ENCODE measurements at regions not wholly inside any gene's neighbourhood (a gene's known extent, or its start where the extent isn't known, plus 50 kb on each side); places are given as distances from the start of the nearest gene placed in this dataset.

DNA sequence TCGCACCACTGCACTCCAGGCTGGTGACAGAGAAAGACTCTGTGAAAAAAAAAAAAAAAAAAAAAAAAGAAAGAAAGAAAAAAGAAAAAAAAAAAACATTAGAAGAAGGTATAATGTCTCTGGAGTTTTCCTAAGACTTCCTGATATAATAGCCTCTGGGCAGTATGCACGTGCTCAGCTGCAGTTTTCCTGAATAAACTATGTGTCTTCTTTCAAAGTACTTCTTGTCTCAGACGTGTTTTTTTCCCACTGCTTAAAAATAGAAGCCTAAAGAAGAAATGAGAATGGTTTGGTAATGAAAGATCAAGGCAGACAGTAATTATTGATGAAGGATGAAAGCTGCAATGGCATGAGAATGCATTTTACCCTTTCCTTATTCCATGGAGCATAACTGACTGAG is 148.1 kb upstream of the TRPC7 start:
- Mint-ChIP-seq H3K4me3 (no peak overlapping the region), H3K27ac (no peak overlapping the region), H3K36me3 (ENCODE audit: low read depth) (peaks cover 5% of the 10 kb centered on the region; the same call in 2 of the 3 replicates), H3K4me1 (peaks cover 45% of the 10 kb centered on the region), H3K27me3 (ENCODE audit: insufficient read depth, low read depth, poor library complexity) (peaks cover 4% of the 10 kb centered on the region), H3K9me3 (no peaks in the 10 kb centered on the region)
- Histone ChIP-seq H3K4me2 (no peak overlapping the region), H3K36me3 (ENCODE audit: insufficient read depth) (no peaks in the 10 kb centered on the region), H3K9me2 (ENCODE audit: insufficient read depth) (peaks cover 7% of the 10 kb centered on the region; the same call in 1 of the 2 replicates), H3F3A (replicated peaks; ENCODE audit: low read depth) (no peaks in the 10 kb centered on the region), H3K79me2 (replicated peaks; ENCODE audit: insufficient read depth) (no peaks in the 10 kb centered on the region), H3K4me1 (ENCODE audit: insufficient read depth) (peaks cover 8% of the 10 kb centered on the region), H3K27ac (ENCODE audit: low read depth) (no peak overlapping the region), H3K4me3 (no peak overlapping the region), H4K20me1 (replicated peaks; ENCODE audit: insufficient read depth) (no peaks in the 10 kb centered on the region), H2AFZ (no peak overlapping the region), H3K27me3 (ENCODE audit: insufficient read depth) (no peaks in the 10 kb centered on the region)
- TF ChIP-seq CREB1 (CRISPR knock-in tag; IDR thresholded peaks at IDR 0.05; ENCODE audit: low read depth), result no peak
- TF ChIP-seq, protein P1, sequence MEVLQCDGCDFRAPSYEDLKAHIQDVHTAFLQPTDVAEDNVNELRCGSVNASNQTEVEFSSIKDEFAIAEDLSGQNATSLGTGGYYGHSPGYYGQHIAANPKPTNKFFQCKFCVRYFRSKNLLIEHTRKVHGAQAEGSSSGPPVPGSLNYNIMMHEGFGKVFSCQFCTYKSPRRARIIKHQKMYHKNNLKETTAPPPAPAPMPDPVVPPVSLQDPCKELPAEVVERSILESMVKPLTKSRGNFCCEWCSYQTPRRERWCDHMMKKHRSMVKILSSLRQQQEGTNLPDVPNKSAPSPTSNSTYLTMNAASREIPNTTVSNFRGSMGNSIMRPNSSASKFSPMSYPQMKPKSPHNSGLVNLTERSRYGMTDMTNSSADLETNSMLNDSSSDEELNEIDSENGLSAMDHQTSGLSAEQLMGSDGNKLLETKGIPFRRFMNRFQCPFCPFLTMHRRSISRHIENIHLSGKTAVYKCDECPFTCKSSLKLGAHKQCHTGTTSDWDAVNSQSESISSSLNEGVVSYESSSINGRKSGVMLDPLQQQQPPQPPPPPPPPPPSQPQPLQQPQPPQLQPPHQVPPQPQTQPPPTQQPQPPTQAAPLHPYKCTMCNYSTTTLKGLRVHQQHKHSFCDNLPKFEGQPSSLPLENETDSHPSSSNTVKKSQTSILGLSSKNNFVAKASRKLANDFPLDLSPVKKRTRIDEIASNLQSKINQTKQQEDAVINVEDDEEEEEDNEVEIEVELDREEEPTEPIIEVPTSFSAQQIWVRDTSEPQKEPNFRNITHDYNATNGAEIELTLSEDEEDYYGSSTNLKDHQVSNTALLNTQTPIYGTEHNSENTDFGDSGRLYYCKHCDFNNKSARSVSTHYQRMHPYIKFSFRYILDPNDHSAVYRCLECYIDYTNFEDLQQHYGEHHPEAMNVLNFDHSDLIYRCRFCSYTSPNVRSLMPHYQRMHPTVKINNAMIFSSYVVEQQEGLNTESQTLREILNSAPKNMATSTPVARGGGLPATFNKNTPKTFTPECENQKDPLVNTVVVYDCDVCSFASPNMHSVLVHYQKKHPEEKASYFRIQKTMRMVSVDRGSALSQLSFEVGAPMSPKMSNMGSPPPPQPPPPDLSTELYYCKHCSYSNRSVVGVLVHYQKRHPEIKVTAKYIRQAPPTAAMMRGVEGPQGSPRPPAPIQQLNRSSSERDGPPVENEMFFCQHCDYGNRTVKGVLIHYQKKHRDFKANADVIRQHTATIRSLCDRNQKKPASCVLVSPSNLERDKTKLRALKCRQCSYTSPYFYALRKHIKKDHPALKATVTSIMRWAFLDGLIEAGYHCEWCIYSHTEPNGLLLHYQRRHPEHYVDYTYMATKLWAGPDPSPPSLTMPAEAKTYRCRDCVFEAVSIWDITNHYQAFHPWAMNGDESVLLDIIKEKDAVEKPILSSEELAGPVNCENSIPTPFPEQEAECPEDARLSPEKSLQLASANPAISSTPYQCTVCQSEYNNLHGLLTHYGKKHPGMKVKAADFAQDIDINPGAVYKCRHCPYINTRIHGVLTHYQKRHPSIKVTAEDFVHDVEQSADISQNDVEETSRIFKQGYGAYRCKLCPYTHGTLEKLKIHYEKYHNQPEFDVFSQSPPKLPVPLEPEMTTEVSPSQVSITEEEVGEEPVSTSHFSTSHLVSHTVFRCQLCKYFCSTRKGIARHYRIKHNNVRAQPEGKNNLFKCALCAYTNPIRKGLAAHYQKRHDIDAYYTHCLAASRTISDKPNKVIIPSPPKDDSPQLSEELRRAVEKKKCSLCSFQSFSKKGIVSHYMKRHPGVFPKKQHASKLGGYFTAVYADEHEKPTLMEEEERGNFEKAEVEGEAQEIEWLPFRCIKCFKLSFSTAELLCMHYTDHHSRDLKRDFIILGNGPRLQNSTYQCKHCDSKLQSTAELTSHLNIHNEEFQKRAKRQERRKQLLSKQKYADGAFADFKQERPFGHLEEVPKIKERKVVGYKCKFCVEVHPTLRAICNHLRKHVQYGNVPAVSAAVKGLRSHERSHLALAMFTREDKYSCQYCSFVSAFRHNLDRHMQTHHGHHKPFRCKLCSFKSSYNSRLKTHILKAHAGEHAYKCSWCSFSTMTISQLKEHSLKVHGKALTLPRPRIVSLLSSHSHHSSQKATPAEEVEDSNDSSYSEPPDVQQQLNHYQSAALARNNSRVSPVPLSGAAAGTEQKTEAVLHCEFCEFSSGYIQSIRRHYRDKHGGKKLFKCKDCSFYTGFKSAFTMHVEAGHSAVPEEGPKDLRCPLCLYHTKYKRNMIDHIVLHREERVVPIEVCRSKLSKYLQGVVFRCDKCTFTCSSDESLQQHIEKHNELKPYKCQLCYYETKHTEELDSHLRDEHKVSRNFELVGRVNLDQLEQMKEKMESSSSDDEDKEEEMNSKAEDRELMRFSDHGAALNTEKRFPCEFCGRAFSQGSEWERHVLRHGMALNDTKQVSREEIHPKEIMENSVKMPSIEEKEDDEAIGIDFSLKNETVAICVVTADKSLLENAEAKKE (CRISPR knock-in tag; IDR thresholded peaks at IDR 0.05), result no peak
- no peak for TF ChIP-seq ZNF331 (CRISPR knock-in tag; IDR thresholded peaks at IDR 0.05; ENCODE audit: low read depth)
- no peak for TF ChIP-seq EZH2 (IDR thresholded peaks at IDR 0.05; ENCODE audit: low read depth, unreplicated experiment)
- no peak for TF ChIP-seq EZH2phosphoT487 (IDR thresholded peaks at IDR 0.05; ENCODE audit: unreplicated experiment)
- ATAC-seq (no peak), DNase-seq (ENCODE audit: low spot score) (no peak)

DNA sequence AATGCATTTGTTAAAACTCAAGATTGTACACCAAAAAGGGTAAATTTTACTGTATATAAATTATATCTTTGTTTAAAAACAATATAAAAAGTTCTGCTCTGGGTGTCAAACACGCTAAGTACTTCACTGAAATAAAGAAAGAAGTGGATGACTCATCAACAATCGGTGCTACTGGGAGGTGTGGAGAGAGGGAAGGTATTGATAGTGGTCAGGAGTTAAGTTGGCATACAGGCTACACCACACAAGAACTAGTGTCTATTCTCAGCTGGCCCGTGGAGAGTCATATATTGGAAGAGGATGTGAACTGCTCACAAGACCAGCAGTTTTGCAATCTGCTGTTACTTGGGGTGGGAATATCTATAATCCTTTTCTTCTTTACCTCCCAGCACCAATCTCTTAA is 145.7 kb upstream of the TRPC7 start:
- H3K4me1 Mint-ChIP-seq, result peaks cover 35% of the 10 kb centered on the region
- Histone ChIP-seq H3K79me2 (replicated peaks; ENCODE audit: insufficient read depth) (peaks cover 17% of the 10 kb centered on the region), H3K27ac (ENCODE audit: low read depth) (no peak overlapping the region), H3K36me3 (ENCODE audit: insufficient read depth) (no peaks in the 10 kb centered on the region), H2AFZ (no peak overlapping the region), H3F3A (replicated peaks; ENCODE audit: low read depth) (no peaks in the 10 kb centered on the region), H3K27me3 (ENCODE audit: insufficient read depth) (no peaks in the 10 kb centered on the region), H3K4me3 (no peak overlapping the region), H3K4me2 (no peak overlapping the region), H3K9me2 (ENCODE audit: insufficient read depth) (peaks cover 17% of the 10 kb centered on the region), H3K4me1 (ENCODE audit: insufficient read depth) (no peaks in the 10 kb centered on the region; the same call in 1 of the 2 replicates), H4K20me1 (replicated peaks; ENCODE audit: insufficient read depth) (no peaks in the 10 kb centered on the region)
- no peak overlapping the region for H3K27ac Mint-ChIP-seq
- peaks cover 7% of the 10 kb centered on the region for H3K27me3 Mint-ChIP-seq (ENCODE audit: insufficient read depth, low read depth, poor library complexity)
- DNase-seq (ENCODE audit: low spot score) (no peak), ATAC-seq (no peak)
- no peaks in the 10 kb centered on the region for H3K9me3 Mint-ChIP-seq
- H3K36me3 Mint-ChIP-seq (ENCODE audit: low read depth), result peaks cover 5% of the 10 kb centered on the region; the same call in 2 of the 3 replicates
- no peak overlapping the region for H3K4me3 Mint-ChIP-seq
- no peak for TF ChIP-seq JUNB (IDR thresholded peaks at IDR 0.05; ENCODE audit: unreplicated experiment)
- TF ChIP-seq ZNF331 (CRISPR knock-in tag; IDR thresholded peaks at IDR 0.05; ENCODE audit: low read depth), result no peak
- no peak for TF ChIP-seq CREB1 (CRISPR knock-in tag; IDR thresholded peaks at IDR 0.05; ENCODE audit: low read depth)
- TF ChIP-seq EZH2 (IDR thresholded peaks at IDR 0.05; ENCODE audit: low read depth, unreplicated experiment), result no peak
- TF ChIP-seq, protein P2, sequence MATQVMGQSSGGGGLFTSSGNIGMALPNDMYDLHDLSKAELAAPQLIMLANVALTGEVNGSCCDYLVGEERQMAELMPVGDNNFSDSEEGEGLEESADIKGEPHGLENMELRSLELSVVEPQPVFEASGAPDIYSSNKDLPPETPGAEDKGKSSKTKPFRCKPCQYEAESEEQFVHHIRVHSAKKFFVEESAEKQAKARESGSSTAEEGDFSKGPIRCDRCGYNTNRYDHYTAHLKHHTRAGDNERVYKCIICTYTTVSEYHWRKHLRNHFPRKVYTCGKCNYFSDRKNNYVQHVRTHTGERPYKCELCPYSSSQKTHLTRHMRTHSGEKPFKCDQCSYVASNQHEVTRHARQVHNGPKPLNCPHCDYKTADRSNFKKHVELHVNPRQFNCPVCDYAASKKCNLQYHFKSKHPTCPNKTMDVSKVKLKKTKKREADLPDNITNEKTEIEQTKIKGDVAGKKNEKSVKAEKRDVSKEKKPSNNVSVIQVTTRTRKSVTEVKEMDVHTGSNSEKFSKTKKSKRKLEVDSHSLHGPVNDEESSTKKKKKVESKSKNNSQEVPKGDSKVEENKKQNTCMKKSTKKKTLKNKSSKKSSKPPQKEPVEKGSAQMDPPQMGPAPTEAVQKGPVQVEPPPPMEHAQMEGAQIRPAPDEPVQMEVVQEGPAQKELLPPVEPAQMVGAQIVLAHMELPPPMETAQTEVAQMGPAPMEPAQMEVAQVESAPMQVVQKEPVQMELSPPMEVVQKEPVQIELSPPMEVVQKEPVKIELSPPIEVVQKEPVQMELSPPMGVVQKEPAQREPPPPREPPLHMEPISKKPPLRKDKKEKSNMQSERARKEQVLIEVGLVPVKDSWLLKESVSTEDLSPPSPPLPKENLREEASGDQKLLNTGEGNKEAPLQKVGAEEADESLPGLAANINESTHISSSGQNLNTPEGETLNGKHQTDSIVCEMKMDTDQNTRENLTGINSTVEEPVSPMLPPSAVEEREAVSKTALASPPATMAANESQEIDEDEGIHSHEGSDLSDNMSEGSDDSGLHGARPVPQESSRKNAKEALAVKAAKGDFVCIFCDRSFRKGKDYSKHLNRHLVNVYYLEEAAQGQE (IDR thresholded peaks at IDR 0.05; ENCODE audit: unreplicated experiment), result no peak
- TF ChIP-seq POLR2AphosphoS5 (IDR thresholded peaks at IDR 0.05; ENCODE audit: low read depth), result no peak
- TF ChIP-seq ZNF114 (CRISPR knock-in tag; IDR thresholded peaks at IDR 0.05), result no peak
- TF ChIP-seq, protein P3, sequence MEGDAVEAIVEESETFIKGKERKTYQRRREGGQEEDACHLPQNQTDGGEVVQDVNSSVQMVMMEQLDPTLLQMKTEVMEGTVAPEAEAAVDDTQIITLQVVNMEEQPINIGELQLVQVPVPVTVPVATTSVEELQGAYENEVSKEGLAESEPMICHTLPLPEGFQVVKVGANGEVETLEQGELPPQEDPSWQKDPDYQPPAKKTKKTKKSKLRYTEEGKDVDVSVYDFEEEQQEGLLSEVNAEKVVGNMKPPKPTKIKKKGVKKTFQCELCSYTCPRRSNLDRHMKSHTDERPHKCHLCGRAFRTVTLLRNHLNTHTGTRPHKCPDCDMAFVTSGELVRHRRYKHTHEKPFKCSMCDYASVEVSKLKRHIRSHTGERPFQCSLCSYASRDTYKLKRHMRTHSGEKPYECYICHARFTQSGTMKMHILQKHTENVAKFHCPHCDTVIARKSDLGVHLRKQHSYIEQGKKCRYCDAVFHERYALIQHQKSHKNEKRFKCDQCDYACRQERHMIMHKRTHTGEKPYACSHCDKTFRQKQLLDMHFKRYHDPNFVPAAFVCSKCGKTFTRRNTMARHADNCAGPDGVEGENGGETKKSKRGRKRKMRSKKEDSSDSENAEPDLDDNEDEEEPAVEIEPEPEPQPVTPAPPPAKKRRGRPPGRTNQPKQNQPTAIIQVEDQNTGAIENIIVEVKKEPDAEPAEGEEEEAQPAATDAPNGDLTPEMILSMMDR (conservative IDR thresholded peaks at IDR 0.05; ENCODE audit: low read depth in 2 of 2), result no peak

All from GM23338 (cell line).